ENCODE measurements at regions not wholly inside any gene's neighbourhood (a gene's known extent, or its start where the extent isn't known, plus 50 kb on each side); places are given as distances from the start of the nearest gene placed in this dataset.

DNA sequence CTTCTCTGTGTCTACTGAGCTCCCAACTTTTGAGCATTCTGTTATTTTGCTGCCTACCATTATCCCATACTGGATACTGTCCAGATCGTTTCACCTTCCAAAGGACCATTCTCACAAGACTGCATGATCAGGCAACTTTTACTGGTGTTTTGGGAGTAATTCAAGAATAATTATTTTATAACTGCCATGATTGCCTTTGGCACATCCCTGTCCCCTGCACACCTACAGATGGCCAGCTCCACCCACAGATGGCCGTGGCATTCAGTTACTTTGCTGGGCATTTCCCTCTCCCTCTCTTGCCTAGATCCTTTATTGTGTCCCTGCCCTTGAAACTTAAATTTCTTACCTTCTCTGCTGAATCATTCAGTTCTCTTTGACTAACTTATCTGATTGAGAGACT is 263.9 kb downstream of the DIPK2A start:
- Histone ChIP-seq H3K4ac (ENCODE audit: low read depth, low read length) (no peak overlapping the region), H3K27me3 (ENCODE audit: insufficient read depth, low read length) (no peaks in the 10 kb centered on the region), H4K5ac (ENCODE audit: insufficient read length, low read depth, low read length) (no peak overlapping the region), H2BK120ac (ENCODE audit: low read depth, low read length, poor library complexity, severe bottlenecking) (no peak overlapping the region), H4K20me1 (ENCODE audit: control insufficient read depth, insufficient read depth, insufficient read length) (no peaks in the 10 kb centered on the region), H3K9ac (ENCODE audit: extremely low read depth, insufficient read length, low read length) (no peak overlapping the region), H4K91ac (ENCODE audit: insufficient read length, low read depth, low read length) (no peak overlapping the region), H3K56ac (ENCODE audit: insufficient read length, low read depth, low read length) (no peak overlapping the region), H3K18ac (ENCODE audit: insufficient read length, low read depth, low read length) (no peak overlapping the region), H3K14ac (ENCODE audit: insufficient read depth, low read length) (no peak overlapping the region), H2BK15ac (ENCODE audit: low read depth, low read length) (no peak overlapping the region), H3K4me2 (ENCODE audit: insufficient read depth, insufficient read length, low read length) (no peak overlapping the region), H3K9me3 (ENCODE audit: control insufficient read depth, low read depth, low read length) (no peaks in the 10 kb centered on the region), H2BK20ac (ENCODE audit: low read depth, low read length, poor library complexity, severe bottlenecking) (no peak overlapping the region), H2AFZ (ENCODE audit: low read length) (no peak overlapping the region), H3K23me2 (ENCODE audit: insufficient read length, low read depth, low read length, poor library complexity, severe bottlenecking) (no peaks in the 10 kb centered on the region), H3K79me2 (ENCODE audit: insufficient read depth, low read length) (no peaks in the 10 kb centered on the region), H3K4me1 (ENCODE audit: insufficient read depth, low read length) (no peaks in the 10 kb centered on the region), H2AK5ac (ENCODE audit: insufficient read length, low read length) (no peak overlapping the region), H3K27ac (ENCODE audit: insufficient read length, low read depth, low read length) (no peak overlapping the region), H4K8ac (replicated peaks; ENCODE audit: insufficient read length, low read depth, low read length) (no peak overlapping the region), H3K79me1 (ENCODE audit: insufficient read depth, low read depth, low read length, poor library complexity, severe bottlenecking) (no peaks in the 10 kb centered on the region), H2BK12ac (ENCODE audit: insufficient read length, low read depth, low read length) (no peak overlapping the region), H2BK5ac (ENCODE audit: insufficient read length, low read length) (no peak overlapping the region), H3T11ph (ENCODE audit: low read length) (no peak overlapping the region), H3K23ac (ENCODE audit: insufficient read length, low read depth, low read length) (no peak overlapping the region)
- DNase-seq, result no peak
- Mint-ChIP-seq H3K27ac (no peak overlapping the region), H3K4me3 (no peak overlapping the region), H3K36me3 (ENCODE audit: insufficient read depth in 1 of 3, low read depth in 3 of 3) (no peaks in the 10 kb centered on the region), H3K27me3 (ENCODE audit: low read depth) (no peaks in the 10 kb centered on the region), H3K4me1 (no peaks in the 10 kb centered on the region), H3K9me3 (no peaks in the 10 kb centered on the region)
- WGBS (ENCODE audit: extremely low coverage, insufficient read length, low lambda C conversion rate), result no CpG with 5 or more reads among the region's 2 CpGs
- no peak for TF ChIP-seq CTCF (conservative IDR thresholded peaks at IDR 0.05)

Data from H9 (cell line).